K562 (cell line): ENCODE measurements at regions not wholly inside any gene's neighbourhood (a gene's known extent, or its start where the extent isn't known, plus 50 kb on each side); places are given as distances from the start of the nearest gene placed in this dataset.

Source experiments
- ATAC-seq: fragments of 200-7000 bp; cut with Tn5 transposase; 3 replicates; pipeline ENCODE4 v1.9.1; 2020; ENCODE audit warnings: moderate library complexity
- BruUV-seq: library from RNA; stranded (reverse); fragments of 400-500 nt; replicated peaks from 2 replicates; lab custom pipeline; 2021; lab: Mats Ljungman, UMichigan
- CTCF ChIA-PET: fragments of 300-600 bp; formaldehyde crosslinking; extraction: SDS; loops from one replicate; lab custom pipeline; 2021; ENCODE audit warnings: low intra/inter-chr PET ratio; lab: Yijun Ruan, JAX
- POLR2A ChIA-PET: fragments of 300-600, 350-650 bp; sonication (Branson Sonifier 250); formaldehyde crosslinking; extraction: SDS; loops from one replicate; lab custom pipeline; 2021; ENCODE audit warnings: antibody characterized with exemption, inconsistent platforms; lab: Yijun Ruan, JAX
- DNase-seq, 4 experiments: peaks; one replicate each; pipeline versions ENCODE4 v3.0.0 to v3.0.0-alpha.2; 2011 to 2018; ENCODE audit warnings: low spot score in 3 of 4, mixed read lengths in 3 of 4; ENCODE audit errors: extremely low read depth in 1 of 4
- FAIRE-seq: peaks from 2 replicates; lab custom pipeline; 2011; peaks lifted over from hg19 to GRCh38; lab: Jason Lieb, UNC
- H2AFZ ChIP-seq: 2 replicates; pipeline ENCODE4 v1.6.0; 2011; ENCODE audit warnings: low read depth, low read length, control low read depth, inconsistent platforms
- H3K27ac ChIP-seq: fragments of 200-600 bp; 3 replicates; pipeline ENCODE4 v1.8.0; 2011; ENCODE audit warnings: low read depth, mild to moderate bottlenecking, control low read depth, inconsistent platforms, low read length, moderate library complexity, mixed read lengths; ENCODE audit errors: extremely low read depth
- H3K27me3 ChIP-seq, 2 experiments: fragments of 300-600 bp in 1 of 2; 2 replicates in 1 of 2; 3 replicates in 1 of 2; pipeline versions ENCODE4 v1.6.0 to v1.8.0; 2011; ENCODE audit warnings: inconsistent platforms in 2 of 2, low read length in 2 of 2, mild to moderate bottlenecking in 1 of 2, mixed read lengths in 1 of 2, moderate library complexity in 1 of 2; ENCODE audit not compliant: control insufficient read depth in 2 of 2, insufficient read depth in 2 of 2
- H3K36me3 ChIP-seq: fragments of 300-600 bp; 3 replicates; pipeline ENCODE4 v1.8.0; 2011; ENCODE audit warnings: mild to moderate bottlenecking, low read length, inconsistent platforms; ENCODE audit not compliant: control insufficient read depth, insufficient read depth
- H3K4me1 ChIP-seq, 2 experiments: fragments of 200-600 bp in 1 of 2; replicated peaks in 1 of 2; 2 replicates in 1 of 2; 3 replicates in 1 of 2; pipeline versions ENCODE4 v1.5.1 to v1.8.0; 2011; ENCODE audit warnings: inconsistent platforms in 2 of 2, low read length in 2 of 2, mild to moderate bottlenecking in 1 of 2, mixed read lengths in 1 of 2, moderate library complexity in 1 of 2; ENCODE audit not compliant: control insufficient read depth in 2 of 2, insufficient read depth in 2 of 2
- H3K4me2 ChIP-seq: 2 replicates; pipeline ENCODE4 v1.6.1; 2011; ENCODE audit warnings: low read length, control low read depth, inconsistent platforms, mixed read lengths; ENCODE audit not compliant: insufficient read depth
- H3K4me3 ChIP-seq: fragments of 200-600 bp; sonication (generic), shearing (Covaris generic); 2 replicates; pipeline ENCODE4 v1.5.1; 2016; ENCODE audit warnings: control low read depth, inconsistent platforms
- H3K79me2 ChIP-seq: fragments of 200-600 bp; 3 replicates; pipeline ENCODE4 v1.8.0; 2011; ENCODE audit warnings: low read length, inconsistent platforms; ENCODE audit not compliant: control insufficient read depth, insufficient read depth
- H3K9ac ChIP-seq, 2 experiments: 2 replicates each; pipeline versions ENCODE4 v1.6.0 to v1.6.1; 2011; ENCODE audit warnings: low read depth in 2 of 2, low read length in 2 of 2, control low read depth in 1 of 2, inconsistent platforms in 1 of 2, mild to moderate bottlenecking in 1 of 2, mixed read lengths in 1 of 2; ENCODE audit not compliant: insufficient read depth in 1 of 2
- H3K9me1 ChIP-seq: one replicate; pipeline ENCODE4 v1.6.0; 2011; ENCODE audit warnings: inconsistent platforms, mild to moderate bottlenecking, low read length, moderate library complexity; ENCODE audit not compliant: control insufficient read depth, insufficient read depth
- H3K9me3 ChIP-seq: replicated peaks from 2 replicates; pipeline ENCODE4 v1.5.1; 2011; ENCODE audit warnings: low read depth, low read length, inconsistent platforms; ENCODE audit not compliant: control insufficient read depth, insufficient read depth
- H4K20me1 ChIP-seq: replicated peaks from 2 replicates; pipeline ENCODE4 v1.6.1; 2011; ENCODE audit warnings: low read length, inconsistent platforms, mixed read lengths; ENCODE audit not compliant: control insufficient read depth, insufficient read depth
- CXXC5 ChIP-seq: fragments of 250-450 bp; sonication (Bioruptor Pico); IDR thresholded peaks from 2 replicates; pipeline ENCODE4 v1.8.0; 2022; ENCODE audit warnings: inconsistent platforms, mild to moderate bottlenecking, moderate library complexity
- ETV6 ChIP-seq, 3 experiments: fragments of 150-350 bp in 1 of 3; sonication (generic) in 1 of 3; formaldehyde crosslinking in 1 of 3; IDR thresholded peaks; 2 replicates each; pipeline versions ENCODE4 v1.6.1 to v1.8.0; 2014 to 2022; ENCODE audit warnings: borderline replicate concordance in 2 of 3, low read depth in 2 of 3, antibody characterized with exemption in 1 of 3, low read length in 1 of 3, mild to moderate bottlenecking in 1 of 3, missing genetic modification reagents in 1 of 3
- WGBS: fragments of 100-300 bp; shearing (Covaris generic); methylation state at CpG from one replicate; pipeline ENCODE4 v1.1.6; 2016; ENCODE audit warnings: low coverage, mixed read lengths; ENCODE audit not compliant: insufficient coverage; ENCODE audit errors: missing lambda C conversion rate; 5-methylcytosine and 5-hydroxymethylcytosine counted together
- in situ Hi-C: fragments of 300-500 bp; cut with MboI; formaldehyde crosslinking; loops from 4 replicates; pipeline ENCODE4 v1.15.0; 2018; ENCODE audit warnings: inconsistent platforms, mixed read lengths
- intact Hi-C: fragments of 100-400 bp; cut with micrococcal nuclease; formaldehyde crosslinking; loops from 2 replicates; pipeline ENCODE4 v1.14.2; 2022
- TF ChIP-seq, protein P1 (sequence below): fragments of 200-800 bp; sonication (Bioruptor generic); IDR thresholded peaks from 2 replicates; pipeline ENCODE4 v1.6.1; 2017; ENCODE audit warnings: missing genetic modification characterization, missing compliant biosample characterization

DNA sequence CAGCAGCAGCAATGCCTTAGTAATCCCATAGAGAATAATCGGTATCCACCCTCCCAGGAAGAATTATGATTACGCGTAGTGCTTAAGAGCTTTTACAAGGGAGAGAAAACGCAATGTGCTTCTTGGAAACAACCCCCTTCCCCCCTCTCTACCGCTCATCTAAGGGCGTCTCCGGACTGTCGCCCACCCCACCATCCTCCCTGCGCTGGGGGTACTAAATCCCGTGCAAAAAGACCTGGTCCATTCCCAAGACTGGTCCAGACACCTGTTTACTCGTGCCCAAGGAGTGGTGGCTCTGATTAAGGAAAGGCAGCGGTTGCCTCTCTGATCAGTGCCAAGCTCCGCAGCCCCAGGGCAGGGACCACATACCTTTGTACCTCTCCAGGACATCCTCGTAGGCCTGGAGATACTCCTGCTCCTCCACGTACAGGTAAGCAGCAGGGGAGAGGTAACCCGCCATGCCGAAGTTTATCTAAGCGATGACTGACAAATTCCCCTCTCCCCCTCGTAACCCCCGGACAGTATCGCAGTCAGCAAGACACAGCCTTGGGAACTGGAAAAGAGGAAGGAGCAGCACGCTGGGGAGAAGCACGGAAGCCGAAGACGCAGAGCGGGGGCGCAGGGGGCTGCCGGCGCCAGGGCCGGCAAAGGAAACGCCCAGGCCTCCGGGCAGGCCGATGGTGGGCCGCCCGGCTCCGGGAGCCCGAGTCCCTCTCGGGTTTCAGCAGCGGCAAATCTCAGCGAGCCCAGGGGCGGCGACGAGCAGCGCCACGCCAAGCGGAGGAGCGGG lies 112.0 kb upstream of the BEND6 start:
- peak overlapping the region; percentile 20; the same call in 1 of the 2 replicates for H3K4me3 ChIP-seq
- ChIA-PET CTCF (no interaction called here), POLR2A (no interaction called here)
- no peaks in the 10 kb centered on the region for H3K9me1 ChIP-seq
- peak overlapping the region in 1 of 2 experiments; percentile 57; a peak in 2 of 4 replicates for H3K9ac ChIP-seq
- peaks cover 10% of the 10 kb centered on the region; the same call in 1 of the 2 replicates for H4K20me1 ChIP-seq
- no peak overlapping the region for H2AFZ ChIP-seq
- no peaks in the 10 kb centered on the region for H3K36me3 ChIP-seq
- H3K9me3 ChIP-seq, result no peaks in the 10 kb centered on the region
- no peak overlapping the region for H3K4me2 ChIP-seq
- WGBS, result 20% methylated on average over 32 of the region's 47 CpGs
- ATAC-seq (no peak), FAIRE-seq (no peak), DNase-seq (peak in 1 of 4 experiments; percentile 16)
- H3K27me3 ChIP-seq, result peaks cover 8 to 16% of the 10 kb centered on the region in 2 experiments; a peak in 4 of 5 replicates
- intact Hi-C loops (loop anchor here (10.0 kb wide), 1 partner anchor 488 kb away; no protein-coding TSS in a partner anchor), in situ Hi-C loops (no loop called here)
- H3K4me1 ChIP-seq, result peaks cover 0 to 13% of the 10 kb centered on the region in 2 experiments; a peak in 3 of 5 replicates
- no TSS peak for BruUV-seq
- no peaks in the 10 kb centered on the region for H3K79me2 ChIP-seq
- TF ChIP-seq ETV6 (IDR thresholded peaks at IDR 0.05; ENCODE audit: borderline replicate concordance in 1 of 2, low read depth in 2 of 2, low read length in 1 of 2) (no peak), ETV6 (CRISPR knock-in tag; IDR thresholded peaks at IDR 0.05; ENCODE audit: borderline replicate concordance) (no peak), CXXC5 (CRISPR knock-in tag) (peak; percentile 51)
- TF ChIP-seq, protein P1, sequence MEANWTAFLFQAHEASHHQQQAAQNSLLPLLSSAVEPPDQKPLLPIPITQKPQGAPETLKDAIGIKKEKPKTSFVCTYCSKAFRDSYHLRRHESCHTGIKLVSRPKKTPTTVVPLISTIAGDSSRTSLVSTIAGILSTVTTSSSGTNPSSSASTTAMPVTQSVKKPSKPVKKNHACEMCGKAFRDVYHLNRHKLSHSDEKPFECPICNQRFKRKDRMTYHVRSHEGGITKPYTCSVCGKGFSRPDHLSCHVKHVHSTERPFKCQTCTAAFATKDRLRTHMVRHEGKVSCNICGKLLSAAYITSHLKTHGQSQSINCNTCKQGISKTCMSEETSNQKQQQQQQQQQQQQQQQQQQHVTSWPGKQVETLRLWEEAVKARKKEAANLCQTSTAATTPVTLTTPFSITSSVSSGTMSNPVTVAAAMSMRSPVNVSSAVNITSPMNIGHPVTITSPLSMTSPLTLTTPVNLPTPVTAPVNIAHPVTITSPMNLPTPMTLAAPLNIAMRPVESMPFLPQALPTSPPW (CRISPR knock-in tag), result 0 out of 2 replicates have a peak, but pooled peaks have one; percentile 16
- H3K27ac ChIP-seq, result no peak overlapping the region
